Bronchial epithelial cell (primary cell): ENCODE measurements at regions not wholly inside any gene's neighbourhood (a gene's known extent, or its start where the extent isn't known, plus 50 kb on each side); places are given as distances from the start of the nearest gene placed in this dataset.
A peak's percentile ranks its signal among the peaks of the same experiment; 100 is the strongest.
"Not testable (repeated sequence)": the region's sequence is repeated elsewhere in the genome, so short reads cannot be mapped to it uniquely, and the experiment has no call there.

Experiments
- DNase-seq: peaks from one replicate; pipeline ENCODE4 v3.0.0-alpha.2; 2010; ENCODE audit warnings: low read depth
- FAIRE-seq: peaks from 2 replicates; lab custom pipeline; 2011; peaks lifted over from hg19 to GRCh38; lab: Jason Lieb, UNC
- H3K27me3 ChIP-seq: 2 replicates; pipeline ENCODE4 v1.5.1; 2011; ENCODE audit warnings: low read length; ENCODE audit not compliant: control insufficient read depth, insufficient read depth
- H3K36me3 ChIP-seq: 2 replicates; pipeline ENCODE4 v1.5.1; 2011; ENCODE audit warnings: low read length; ENCODE audit not compliant: control insufficient read depth, insufficient read depth
- H3K4me3 ChIP-seq: 2 replicates; pipeline ENCODE4 v1.5.1; 2011; ENCODE audit warnings: mild to moderate bottlenecking, low read depth, low read length, control low read depth
- CTCF ChIP-seq: IDR thresholded peaks from 2 replicates; pipeline ENCODE4 v1.5.1; 2011; ENCODE audit warnings: mild to moderate bottlenecking, moderate library complexity, low read length, control low read depth, inconsistent platforms; ENCODE audit not compliant: insufficient read depth, severe bottlenecking

GRCh38 chr3:18188491-18188890 is 236.6 kb downstream of the SATB1 start:
- Histone ChIP-seq H3K4me3 (no peak overlapping the region), H3K36me3 (no peaks in the 10 kb centered on the region), H3K27me3 (no peaks in the 10 kb centered on the region)
- TF ChIP-seq CTCF: no peak
- FAIRE-seq (peak; percentile 76), DNase-seq (no peak)

- TF ChIP-seq CTCF: no peak
- Histone ChIP-seq H3K4me3 (no peak overlapping the region), H3K27me3 (no peaks in the 10 kb centered on the region), H3K36me3 (no peaks in the 10 kb centered on the region)
- FAIRE-seq: no peak
- DNase-seq: no peak
Measured at GRCh38 chr3:18185624-18186023, 239.5 kb downstream of the SATB1 start.

GRCh38 chr3:18182923-18183322 is 242.2 kb downstream of the SATB1 start:
- not testable (repeated sequence) for DNase-seq, H3K36me3 ChIP-seq, H3K27me3 ChIP-seq, FAIRE-seq, H3K4me3 ChIP-seq

GRCh38 chr3:18179521-18179920 is 245.6 kb downstream of the SATB1 start:
- Histone ChIP-seq H3K27me3 (no peaks in the 10 kb centered on the region), H3K36me3 (no peaks in the 10 kb centered on the region), H3K4me3 (no peak overlapping the region)
- FAIRE-seq (no peak), DNase-seq (no peak)
- TF ChIP-seq CTCF: no peak

GRCh38 chr3:18177271-18177670 is 247.9 kb downstream of the SATB1 start:
- peak; percentile 52 for DNase-seq
- no peaks in the 10 kb centered on the region for H3K36me3 ChIP-seq
- no peak overlapping the region for H3K4me3 ChIP-seq
- no peak for FAIRE-seq
- TF ChIP-seq CTCF: no peak
- no peaks in the 10 kb centered on the region for H3K27me3 ChIP-seq

GRCh38 chr3:18173891-18174290 is 251.2 kb downstream of the SATB1 start:
- not testable (repeated sequence) for FAIRE-seq, H3K27me3 ChIP-seq

GRCh38 chr3:18159681-18160080 is 265.5 kb downstream of the SATB1 start:
- DNase-seq (no peak), FAIRE-seq (no peak)
- Histone ChIP-seq H3K27me3 (no peaks in the 10 kb centered on the region), H3K36me3 (no peaks in the 10 kb centered on the region), H3K4me3 (no peak overlapping the region)
- no peak for TF ChIP-seq CTCF

More at GRCh38 chr3:18173891-18174290, 251.2 kb downstream of the SATB1 start:
- H3K36me3 ChIP-seq, DNase-seq, H3K4me3 ChIP-seq: not testable (repeated sequence)
